ENCODE measurements at regions not wholly inside any gene's neighbourhood (a gene's known extent, or its start where the extent isn't known, plus 50 kb on each side); places are given as distances from the start of the nearest gene placed in this dataset.

GRCh38 chr2:75251896-75252295 is 52.6 kb upstream of the TACR1 start:
- H3K4me1 ChIP-seq (ENCODE audit: control insufficient read depth in 1 of 2, low read depth in 2 of 2), result no peaks in the 10 kb centered on the region
- H3K27ac ChIP-seq, result no peak overlapping the region
- ATAC-seq (ENCODE audit: insufficient number of reproducible peaks, low FRiP score, low read depth), result no peak
- no peaks in the 10 kb centered on the region for H3K27me3 ChIP-seq (replicated peaks; ENCODE audit: insufficient read depth)
- TF ChIP-seq CTCF (IDR thresholded peaks at IDR 0.05), result no peak
- H3K4me3 ChIP-seq, result no peak overlapping the region
- H3K9me3 ChIP-seq, result peaks cover 15% of the 10 kb centered on the region
- no peak for DNase-seq (ENCODE audit: low spot score)
- no peaks in the 10 kb centered on the region for H3K36me3 ChIP-seq

Data from thoracic aorta (tissue), 2 donors.